PC-3 (cell line): ENCODE measurements at regions not wholly inside any gene's neighbourhood (a gene's known extent, or its start where the extent isn't known, plus 50 kb on each side); places are given as distances from the start of the nearest gene placed in this dataset.

Experiments used
- ATAC-seq: fragments of 200-7000 bp; cut with Tn5 transposase; 2 replicates; pipeline ENCODE4 v1.9.1; 2020; ENCODE audit warnings: mild to moderate bottlenecking, moderate library complexity
- BruUV-seq: library from RNA; stranded (reverse); fragments of 400-500 nt; replicated peaks from 2 replicates; lab custom pipeline; 2021; lab: Mats Ljungman, UMichigan
- CTCF ChIA-PET: fragments of 300-600 bp; sonication (Branson Sonifier 250); formaldehyde crosslinking; loops from one replicate; lab custom pipeline; 2022; ENCODE audit warnings: antibody characterized with exemption; lab: Charles Lee
- POLR2A ChIA-PET: fragments of 300-600 bp; sonication (Branson Sonifier 250); formaldehyde crosslinking; loops from one replicate; lab custom pipeline; 2022; ENCODE audit warnings: antibody characterized with exemption; ENCODE audit not compliant: unreplicated experiment; lab: Charles Lee
- DNase-seq: peaks from one replicate; pipeline ENCODE4 v3.0.0-alpha.2; 2015
- H2AFZ ChIP-seq: fragments of 300-600 bp; sonication (generic); 2 replicates; pipeline ENCODE4 v1.6.0; 2016; ENCODE audit warnings: antibody characterized with exemption, low read length
- H3F3A ChIP-seq: fragments of 300-600 bp; sonication (generic); one replicate; pipeline ENCODE4 v1.6.0; 2017; ENCODE audit warnings: antibody characterized with exemption, low read length, control low read depth, mild to moderate bottlenecking; ENCODE audit not compliant: unreplicated experiment
- H3K27ac ChIP-seq: fragments of 300-600 bp; sonication (generic); 2 replicates; pipeline ENCODE4 v1.5.1; 2016; ENCODE audit warnings: mild to moderate bottlenecking, low read length
- H3K27me3 ChIP-seq: fragments of 300-600 bp; sonication (generic); 2 replicates; pipeline ENCODE4 v1.6.1; 2016; ENCODE audit warnings: low read length, mixed read lengths
- H3K36me3 ChIP-seq: fragments of 300-600 bp; sonication (generic); 2 replicates; pipeline ENCODE4 v1.6.1; 2016; ENCODE audit warnings: low read depth, mixed run types, low read length, mixed read lengths
- H3K4me1 ChIP-seq: fragments of 300-600 bp; sonication (generic); 2 replicates; pipeline ENCODE4 v1.5.1; 2016; ENCODE audit warnings: low read length; ENCODE audit not compliant: insufficient read depth
- H3K4me2 ChIP-seq: fragments of 300-600 bp; sonication (generic); 2 replicates; pipeline ENCODE4 v1.6.0; 2016; ENCODE audit warnings: low read length
- H3K4me3 ChIP-seq: fragments of 300-600 bp; sonication (generic); 2 replicates; pipeline ENCODE4 v1.5.1; 2016; ENCODE audit warnings: mild to moderate bottlenecking, low read length, mixed read lengths
- H3K79me2 ChIP-seq: fragments of 300-600 bp; sonication (generic); 2 replicates; pipeline ENCODE4 v1.6.1; 2017; ENCODE audit warnings: low read length, mixed read lengths
- H3K9ac ChIP-seq: fragments of 300-600 bp; sonication (generic); 2 replicates; pipeline ENCODE4 v1.6.0; 2016; ENCODE audit warnings: mild to moderate bottlenecking, low read length
- H3K9me2 ChIP-seq: fragments of 300-600 bp; sonication (generic); replicated peaks from 2 replicates; pipeline ENCODE4 v1.6.1; 2016; ENCODE audit warnings: mixed run types, low read length, mixed read lengths
- H3K9me3 ChIP-seq: fragments of 300-600 bp; sonication (generic); 2 replicates; pipeline ENCODE4 v1.6.1; 2016; ENCODE audit warnings: low read length, mixed read lengths
- H4K20me1 ChIP-seq: fragments of 300-600 bp; sonication (generic); 2 replicates; pipeline ENCODE4 v1.6.1; 2016; ENCODE audit warnings: low read length, mixed read lengths
- EZH2 ChIP-seq: fragments of 300-600 bp; sonication (generic); IDR thresholded peaks from one replicate; pipeline ENCODE4 v1.6.1; 2017; ENCODE audit warnings: antibody characterized with exemption, mild to moderate bottlenecking, low read length; ENCODE audit not compliant: unreplicated experiment
- EZH2phosphoT487 ChIP-seq: fragments of 300-600 bp; sonication (generic); IDR thresholded peaks from 2 replicates; pipeline ENCODE4 v1.6.1; 2018; ENCODE audit warnings: mild to moderate bottlenecking, antibody characterized with exemption, low read length, borderline replicate concordance
- intact Hi-C: fragments of 100-400 bp; cut with micrococcal nuclease; formaldehyde crosslinking; loops from 2 replicates; pipeline ENCODE4 v1.9.0; 2023
- TF ChIP-seq, protein P1 (sequence below): fragments of 300-600 bp; sonication (generic); conservative IDR thresholded peaks from 2 replicates; pipeline ENCODE4 v1.5.1; 2017; ENCODE audit warnings: antibody characterized with exemption, low read depth, mild to moderate bottlenecking, low read length

DNA sequence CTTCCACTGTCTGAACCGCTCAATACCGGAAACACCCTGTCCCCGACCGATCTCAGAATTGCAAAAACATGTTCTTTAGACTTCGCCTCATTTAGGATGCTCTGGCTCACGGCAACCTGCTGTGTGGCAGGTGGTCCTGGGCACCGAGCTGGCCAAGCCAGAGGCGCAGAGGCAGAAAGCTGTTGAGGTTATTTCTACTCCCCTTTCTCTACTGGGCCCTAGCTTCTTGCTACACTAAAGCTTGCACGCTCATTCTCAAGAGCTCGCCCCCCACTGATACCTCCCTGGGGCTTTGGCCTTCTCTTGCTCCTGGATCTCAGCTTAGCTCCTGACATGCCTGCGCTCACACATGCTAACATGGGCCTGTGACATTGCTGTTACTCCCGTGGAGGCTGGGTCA is 417.4 kb downstream of the LPIN1 start:
- intact Hi-C loops: no loop called here
- H3K9me3 ChIP-seq: no peaks in the 10 kb centered on the region
- DNase-seq (no peak), ATAC-seq (no peak)
- no peaks in the 10 kb centered on the region for H3F3A ChIP-seq
- no peak overlapping the region for H3K9ac ChIP-seq
- H3K4me1 ChIP-seq: no peaks in the 10 kb centered on the region; the same call in 1 of the 2 replicates
- no peak overlapping the region for H3K4me2 ChIP-seq
- H3K9me2 ChIP-seq: no peaks in the 10 kb centered on the region
- H3K36me3 ChIP-seq: no peaks in the 10 kb centered on the region
- TF ChIP-seq EZH2 (no peak), EZH2phosphoT487 (no peak)
- TF ChIP-seq, protein P1, sequence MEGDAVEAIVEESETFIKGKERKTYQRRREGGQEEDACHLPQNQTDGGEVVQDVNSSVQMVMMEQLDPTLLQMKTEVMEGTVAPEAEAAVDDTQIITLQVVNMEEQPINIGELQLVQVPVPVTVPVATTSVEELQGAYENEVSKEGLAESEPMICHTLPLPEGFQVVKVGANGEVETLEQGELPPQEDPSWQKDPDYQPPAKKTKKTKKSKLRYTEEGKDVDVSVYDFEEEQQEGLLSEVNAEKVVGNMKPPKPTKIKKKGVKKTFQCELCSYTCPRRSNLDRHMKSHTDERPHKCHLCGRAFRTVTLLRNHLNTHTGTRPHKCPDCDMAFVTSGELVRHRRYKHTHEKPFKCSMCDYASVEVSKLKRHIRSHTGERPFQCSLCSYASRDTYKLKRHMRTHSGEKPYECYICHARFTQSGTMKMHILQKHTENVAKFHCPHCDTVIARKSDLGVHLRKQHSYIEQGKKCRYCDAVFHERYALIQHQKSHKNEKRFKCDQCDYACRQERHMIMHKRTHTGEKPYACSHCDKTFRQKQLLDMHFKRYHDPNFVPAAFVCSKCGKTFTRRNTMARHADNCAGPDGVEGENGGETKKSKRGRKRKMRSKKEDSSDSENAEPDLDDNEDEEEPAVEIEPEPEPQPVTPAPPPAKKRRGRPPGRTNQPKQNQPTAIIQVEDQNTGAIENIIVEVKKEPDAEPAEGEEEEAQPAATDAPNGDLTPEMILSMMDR: no peak
- H4K20me1 ChIP-seq: no peaks in the 10 kb centered on the region
- H3K27ac ChIP-seq: no peak overlapping the region
- CTCF ChIA-PET: no interaction called here
- H3K4me3 ChIP-seq: no peak overlapping the region
- POLR2A ChIA-PET: no interaction called here
- H3K27me3 ChIP-seq: no peaks in the 10 kb centered on the region
- no peaks in the 10 kb centered on the region for H3K79me2 ChIP-seq
- H2AFZ ChIP-seq: no peak overlapping the region
- BruUV-seq: no TSS peak

DNA sequence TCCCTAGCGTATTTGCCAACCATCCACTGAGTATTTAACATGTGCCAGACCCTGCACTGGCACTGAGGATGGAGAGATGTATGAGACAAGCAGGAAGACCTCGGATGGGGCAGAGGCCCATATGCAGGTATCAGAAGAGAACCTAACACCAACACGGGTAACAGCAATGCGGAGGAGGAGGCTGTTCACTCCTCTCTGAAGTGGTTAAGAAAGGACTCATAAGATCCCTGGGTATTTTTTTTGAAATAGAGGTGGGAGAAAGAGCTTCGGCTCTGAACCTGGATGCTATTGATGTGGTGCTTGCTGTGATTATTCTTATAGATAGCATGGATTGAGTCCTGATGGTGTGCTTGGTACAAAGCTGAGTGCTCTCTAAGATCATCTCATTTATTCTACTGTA is 418.3 kb downstream of the LPIN1 start:
- Histone ChIP-seq H3K4me1 (no peaks in the 10 kb centered on the region; the same call in 1 of the 2 replicates), H3K4me2 (no peak overlapping the region), H3K4me3 (no peak overlapping the region), H3K9me3 (no peaks in the 10 kb centered on the region), H3K9ac (no peak overlapping the region), H3K79me2 (no peaks in the 10 kb centered on the region), H3F3A (no peaks in the 10 kb centered on the region), H3K27ac (no peak overlapping the region), H3K27me3 (no peaks in the 10 kb centered on the region), H3K36me3 (no peaks in the 10 kb centered on the region), H4K20me1 (no peaks in the 10 kb centered on the region), H3K9me2 (no peaks in the 10 kb centered on the region), H2AFZ (no peak overlapping the region)
- intact Hi-C loops: no loop called here
- TF ChIP-seq EZH2 (no peak), EZH2phosphoT487 (no peak)
- TF ChIP-seq, protein P1: no peak
- ChIA-PET CTCF (no interaction called here), POLR2A (no interaction called here)
- no TSS peak for BruUV-seq
- DNase-seq (no peak), ATAC-seq (no peak)

DNA sequence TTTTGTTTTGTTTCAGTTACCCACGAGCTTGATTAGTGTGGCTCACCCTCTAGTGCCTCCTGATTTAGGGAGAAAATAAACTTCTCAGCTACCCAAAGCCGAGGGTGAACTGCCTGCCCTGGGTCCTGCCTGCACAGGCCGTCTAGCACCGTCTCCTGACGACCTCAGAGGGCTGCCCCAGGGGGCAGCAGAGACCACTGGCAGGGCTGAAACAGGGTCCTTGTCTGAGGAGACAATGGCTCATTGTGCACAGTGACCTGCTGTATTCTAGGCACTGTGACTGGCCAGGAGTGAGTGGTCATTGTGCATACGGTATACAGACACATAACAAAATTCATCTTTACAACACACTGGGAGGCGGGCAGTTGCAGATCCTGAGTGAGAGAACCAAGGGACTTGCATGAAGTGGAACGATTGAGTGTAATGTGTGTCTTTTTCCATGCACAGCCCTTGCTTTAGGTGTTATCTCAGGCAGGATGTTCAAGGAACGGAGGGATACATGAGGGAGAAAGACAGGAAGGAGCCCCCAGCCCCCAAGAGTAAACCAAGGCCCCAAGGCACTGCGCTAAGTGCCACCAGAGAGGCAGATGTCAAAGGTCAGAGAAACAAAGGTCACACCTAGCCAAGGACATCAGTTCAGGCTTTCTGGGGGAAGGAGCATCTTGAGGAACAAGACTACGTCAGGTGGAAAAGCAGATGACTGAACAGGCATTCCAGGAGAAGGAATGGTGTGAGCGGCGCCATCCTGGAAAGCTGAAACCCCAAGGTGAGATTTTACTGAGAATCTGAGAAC is 421.3 kb downstream of the LPIN1 start:
- H3K9me2 ChIP-seq: no peaks in the 10 kb centered on the region
- BruUV-seq: no TSS peak
- H2AFZ ChIP-seq: no peak overlapping the region
- H3F3A ChIP-seq: no peaks in the 10 kb centered on the region
- no peaks in the 10 kb centered on the region for H3K27me3 ChIP-seq
- H3K4me1 ChIP-seq: no peaks in the 10 kb centered on the region
- no peak for TF ChIP-seq EZH2
- no peak for TF ChIP-seq EZH2phosphoT487
- TF ChIP-seq, protein P1: 0 out of 2 replicates have a peak, but pooled peaks have one; percentile 15
- no peak overlapping the region for H3K4me2 ChIP-seq
- H3K27ac ChIP-seq: no peak overlapping the region
- POLR2A ChIA-PET: no interaction called here
- no peaks in the 10 kb centered on the region for H3K36me3 ChIP-seq
- no peak overlapping the region for H3K4me3 ChIP-seq
- no peaks in the 10 kb centered on the region for H3K79me2 ChIP-seq
- intact Hi-C loops: no loop called here
- ATAC-seq: no peak; the same call in 1 of the 2 replicates
- no peaks in the 10 kb centered on the region for H4K20me1 ChIP-seq
- no peak overlapping the region for H3K9ac ChIP-seq
- CTCF ChIA-PET: no interaction called here
- H3K9me3 ChIP-seq: no peaks in the 10 kb centered on the region
- DNase-seq: no peak
